ENCODE measurements at regions not wholly inside any gene's neighbourhood (a gene's known extent, or its start where the extent isn't known, plus 50 kb on each side); places are given as distances from the start of the nearest gene placed in this dataset.

DNA sequence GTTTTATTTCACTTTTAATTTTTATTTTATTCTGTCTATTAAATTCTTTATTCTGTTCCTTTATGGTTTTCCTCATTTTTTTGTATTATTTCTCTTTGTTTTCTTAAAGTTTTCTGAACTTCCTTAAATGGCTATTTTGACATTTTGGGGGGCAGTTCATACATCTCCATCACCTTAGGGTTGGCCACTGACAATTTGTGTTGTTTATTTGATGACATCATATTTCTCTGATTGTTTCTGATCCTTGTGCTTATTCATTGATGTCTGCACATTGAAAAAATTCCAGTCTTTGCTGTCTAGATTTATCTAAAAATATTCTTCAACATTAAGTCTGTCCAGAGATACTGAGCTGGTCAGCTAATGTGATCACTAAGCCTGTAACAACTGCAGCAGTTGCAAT, 379.5 kb upstream of the EYS start:
- TF ChIP-seq EP300 (IDR thresholded peaks at IDR 0.05; ENCODE audit: low read depth) (no peak), POLR2AphosphoS5 (IDR thresholded peaks at IDR 0.05) (no peak), POLR2A (IDR thresholded peaks at IDR 0.05) (no peak)
- TF ChIP-seq, protein P1, sequence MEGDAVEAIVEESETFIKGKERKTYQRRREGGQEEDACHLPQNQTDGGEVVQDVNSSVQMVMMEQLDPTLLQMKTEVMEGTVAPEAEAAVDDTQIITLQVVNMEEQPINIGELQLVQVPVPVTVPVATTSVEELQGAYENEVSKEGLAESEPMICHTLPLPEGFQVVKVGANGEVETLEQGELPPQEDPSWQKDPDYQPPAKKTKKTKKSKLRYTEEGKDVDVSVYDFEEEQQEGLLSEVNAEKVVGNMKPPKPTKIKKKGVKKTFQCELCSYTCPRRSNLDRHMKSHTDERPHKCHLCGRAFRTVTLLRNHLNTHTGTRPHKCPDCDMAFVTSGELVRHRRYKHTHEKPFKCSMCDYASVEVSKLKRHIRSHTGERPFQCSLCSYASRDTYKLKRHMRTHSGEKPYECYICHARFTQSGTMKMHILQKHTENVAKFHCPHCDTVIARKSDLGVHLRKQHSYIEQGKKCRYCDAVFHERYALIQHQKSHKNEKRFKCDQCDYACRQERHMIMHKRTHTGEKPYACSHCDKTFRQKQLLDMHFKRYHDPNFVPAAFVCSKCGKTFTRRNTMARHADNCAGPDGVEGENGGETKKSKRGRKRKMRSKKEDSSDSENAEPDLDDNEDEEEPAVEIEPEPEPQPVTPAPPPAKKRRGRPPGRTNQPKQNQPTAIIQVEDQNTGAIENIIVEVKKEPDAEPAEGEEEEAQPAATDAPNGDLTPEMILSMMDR (IDR thresholded peaks at IDR 0.05) = no peak
- intact Hi-C loops (cut with DNase I; ENCODE audit: low total_unique reads) = no loop called here

DNA sequence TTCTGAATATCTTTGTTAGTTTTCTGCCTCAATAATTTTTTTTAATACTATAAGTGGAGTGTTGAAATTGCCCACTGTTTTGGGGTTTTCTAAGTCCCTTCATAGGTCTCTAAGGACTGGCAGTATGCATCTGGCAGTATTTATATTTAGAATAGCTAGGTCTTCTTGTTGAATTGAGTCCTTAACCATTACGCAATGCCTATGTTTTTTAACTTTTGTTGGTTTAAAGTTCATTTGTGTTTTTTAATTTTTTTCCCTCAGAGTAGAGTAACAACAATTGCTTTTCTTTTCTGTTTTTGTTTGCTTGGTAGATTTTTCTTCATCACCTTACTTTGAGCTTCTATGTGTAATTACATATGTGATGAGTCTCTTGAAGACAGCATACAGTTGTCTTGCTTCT, 375.9 kb upstream of the EYS start:
- Histone ChIP-seq H3K27ac (no peak overlapping the region), H3K27me3 (no peaks in the 10 kb centered on the region), H3K9me3 (peaks cover 3 to 8% of the 10 kb centered on the region in 2 donors), H3K36me3 (no peaks in the 10 kb centered on the region), H3K4me1 (no peaks in the 10 kb centered on the region), H3K4me3 (no peak overlapping the region)
- WGBS, 2 donors (ENCODE audit: low coverage in 1 of 2) = 80 to 95% methylated on average over 1 of the region's 1 CpG
- intact Hi-C loops (cut with DNase I; ENCODE audit: low total_unique reads) = no loop called here
- TF ChIP-seq EP300 (IDR thresholded peaks at IDR 0.05; ENCODE audit: low read depth) (no peak), POLR2A (IDR thresholded peaks at IDR 0.05) (no peak), POLR2AphosphoS5 (IDR thresholded peaks at IDR 0.05) (no peak)
- TF ChIP-seq, protein P1 (IDR thresholded peaks at IDR 0.05) = no peak
- in situ Hi-C loops (cut with MboI; ENCODE audit: low pct_ligation_motif_present in 1 of 4, low pct_unique_long_range_greater_than_20kb in 1 of 4, low sequenced_read_pairs in 3 of 4) = no loop called here
- no peak for DNase-seq

More for the DNA sequence above, 379.5 kb upstream of the EYS start:
- DNase-seq = no peak
- no peaks in the 10 kb centered on the region for H3K27me3 ChIP-seq
- H3K9me3 ChIP-seq = peaks cover 3 to 17% of the 10 kb centered on the region in 2 donors
- in situ Hi-C loops (cut with MboI; ENCODE audit: low pct_ligation_motif_present in 1 of 4, low pct_unique_long_range_greater_than_20kb in 1 of 4, low sequenced_read_pairs in 3 of 4) = no loop called here
- H3K4me3 ChIP-seq = no peak overlapping the region
- H3K27ac ChIP-seq = no peak overlapping the region
- no peaks in the 10 kb centered on the region for H3K4me1 ChIP-seq
- no peaks in the 10 kb centered on the region for H3K36me3 ChIP-seq

DNA sequence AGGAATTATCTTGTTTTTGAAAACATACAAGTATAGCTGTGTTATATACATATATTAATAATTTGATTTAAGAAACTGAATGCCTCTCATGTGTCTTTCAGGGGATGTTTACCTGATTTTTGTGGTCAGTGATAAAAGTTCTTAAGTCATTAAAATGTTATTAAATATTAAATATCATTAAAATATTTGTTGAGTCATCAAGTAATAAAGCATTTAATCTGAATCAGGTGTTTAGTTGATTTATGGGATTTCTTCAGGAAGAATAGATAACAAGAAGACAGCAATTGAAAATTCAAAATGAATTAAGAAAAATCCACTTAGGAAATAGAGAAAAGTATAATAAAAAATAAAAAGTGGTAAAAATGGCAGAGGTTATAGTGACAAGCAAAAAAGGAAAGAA, 361.9 kb upstream of the EYS start:
- no peaks in the 10 kb centered on the region for H3K27me3 ChIP-seq
- no peaks in the 10 kb centered on the region for H3K4me1 ChIP-seq
- DNase-seq = no peak
- in situ Hi-C loops (cut with MboI; ENCODE audit: low pct_ligation_motif_present in 1 of 4, low pct_unique_long_range_greater_than_20kb in 1 of 4, low sequenced_read_pairs in 3 of 4) = no loop called here
- H3K27ac ChIP-seq = no peak overlapping the region
- TF ChIP-seq, protein P1 (IDR thresholded peaks at IDR 0.05) = no peak
- TF ChIP-seq POLR2A (IDR thresholded peaks at IDR 0.05) (no peak), EP300 (IDR thresholded peaks at IDR 0.05; ENCODE audit: low read depth) (no peak), POLR2AphosphoS5 (IDR thresholded peaks at IDR 0.05) (no peak)
- no peaks in the 10 kb centered on the region for H3K9me3 ChIP-seq
- no peaks in the 10 kb centered on the region for H3K36me3 ChIP-seq
- intact Hi-C loops (cut with DNase I; ENCODE audit: low total_unique reads) = no loop called here
- no peak overlapping the region for H3K4me3 ChIP-seq

DNA sequence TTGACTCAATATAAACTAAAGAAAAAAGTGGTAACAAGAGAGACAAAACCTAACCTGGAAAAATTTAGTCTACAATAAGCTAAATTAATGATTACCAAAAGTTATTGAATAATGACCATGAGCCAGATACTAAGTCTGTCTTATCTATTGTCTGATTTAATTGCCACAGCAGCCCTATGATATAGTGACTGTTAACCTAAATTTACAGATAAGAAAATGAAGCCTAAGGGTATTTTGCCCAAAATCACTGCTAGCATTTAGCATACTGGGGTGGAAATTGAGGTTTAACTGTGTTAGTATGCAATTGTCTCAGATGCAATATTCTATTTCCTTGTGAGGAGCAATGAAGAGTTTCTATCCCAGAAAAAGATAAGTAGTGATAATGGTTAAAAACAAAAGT, 361.0 kb upstream of the EYS start:
- Histone ChIP-seq H3K27ac (no peak overlapping the region), H3K36me3 (no peaks in the 10 kb centered on the region), H3K4me3 (no peak overlapping the region), H3K9me3 (no peaks in the 10 kb centered on the region), H3K27me3 (no peaks in the 10 kb centered on the region), H3K4me1 (no peaks in the 10 kb centered on the region)
- TF ChIP-seq, protein P1 (IDR thresholded peaks at IDR 0.05) = no peak
- TF ChIP-seq POLR2AphosphoS5 (IDR thresholded peaks at IDR 0.05) (no peak), POLR2A (IDR thresholded peaks at IDR 0.05) (no peak), EP300 (IDR thresholded peaks at IDR 0.05; ENCODE audit: low read depth) (no peak)
- in situ Hi-C loops (cut with MboI; ENCODE audit: low pct_ligation_motif_present in 1 of 4, low pct_unique_long_range_greater_than_20kb in 1 of 4, low sequenced_read_pairs in 3 of 4) (no loop called here), intact Hi-C loops (cut with DNase I; ENCODE audit: low total_unique reads) (no loop called here)
- no peak for DNase-seq
